Stomach (tissue), 8 donors: ENCODE measurements at regions not wholly inside any gene's neighbourhood (a gene's known extent, or its start where the extent isn't known, plus 50 kb on each side); places are given as distances from the start of the nearest gene placed in this dataset.

Experiments
- DNase-seq, 2 donors: peaks; one replicate each; pipeline versions ENCODE4 v3.0.0 to v3.0.0-alpha.2; 2013 to 2019
- H3K27ac ChIP-seq, 5 donors: fragments of 200-600 bp in 4 of 5; sonication (generic) in 4 of 5; one replicate each; pipeline ENCODE4 v1.5.1; 2013 to 2019; ENCODE audit warnings: mild to moderate bottlenecking in 1 of 5, moderate library complexity in 1 of 5
- H3K27me3 ChIP-seq, 3 donors: fragments of 200-600 bp; sonication (generic); one replicate each; pipeline ENCODE4 v1.5.1; 2017 to 2019; ENCODE audit warnings: mixed run types in 1 of 3
- H3K36me3 ChIP-seq, 4 donors: fragments of 200-600 bp; sonication (generic); 1 replicate in 3 of 4; 2 replicates in 1 of 4; pipeline ENCODE4 v1.5.1; 2016 to 2019
- H3K4me1 ChIP-seq, 4 donors: fragments of 200-600 bp; sonication (generic); one replicate each; pipeline ENCODE4 v1.5.1; 2016 to 2019
- H3K4me3 ChIP-seq, 4 donors: fragments of 200-600 bp; sonication (generic) in 3 of 4; one replicate each; pipeline ENCODE4 v1.5.1; 2016 to 2019; ENCODE audit warnings: mild to moderate bottlenecking in 1 of 4
- H3K9me3 ChIP-seq, 4 donors: fragments of 200-600 bp; sonication (generic); one replicate each; pipeline ENCODE4 v1.5.1; 2016 to 2019
- CTCF ChIP-seq, 7 experiments: fragments of 450-650 bp in 4 of 7; fragments of 200-600 bp in 3 of 7; sonication (generic) in 3 of 7; IDR thresholded peaks; one replicate each; pipeline ENCODE4 v1.5.1; 2016 to 2019; ENCODE audit warnings: antibody characterized with exemption in 7 of 7, control low read depth in 2 of 7, mild to moderate bottlenecking in 1 of 7
- EP300 ChIP-seq: sonication (generic); formaldehyde crosslinking; IDR thresholded peaks from one replicate; pipeline ENCODE4 v1.6.1; 2017; ENCODE audit warnings: antibody characterized with exemption
- POLR2A ChIP-seq, 4 donors: fragments of 450-650 bp; IDR thresholded peaks; one replicate each; pipeline ENCODE4 v1.6.1; 2016; ENCODE audit warnings: antibody characterized with exemption in 4 of 4, control low read depth in 2 of 4, mild to moderate bottlenecking in 1 of 4, moderate library complexity in 1 of 4
- POLR2AphosphoS5 ChIP-seq, 3 donors: sonication (generic); formaldehyde crosslinking; IDR thresholded peaks; one replicate each; pipeline ENCODE4 v1.6.1; 2016; ENCODE audit warnings: antibody characterized with exemption in 3 of 3
- WGBS, 5 donors: extraction: QIAGEN DNeasy Blood & Tissue Kit in 3 of 5; methylation state at CpG; one replicate each; pipeline versions ENCODE4 v1.1.5 to v1.1.7; 2013 to 2018; 5-methylcytosine and 5-hydroxymethylcytosine counted together
- intact Hi-C: fragments of 100-400 bp; cut with DNase I; formaldehyde crosslinking; loops from one replicate; pipeline ENCODE4 v1.15.1; 2023; ENCODE audit warnings: low total_unique reads
- donor health status: healthy with polysubstance abuse.
- donor health status: Bipolar disorder and iron deficiency.
- donor health status: healthy.

GRCh38 chr13:39269411-39269810, 231.2 kb downstream of the NHLRC3 start:
- Histone ChIP-seq H3K27ac (no peak overlapping the region), H3K36me3 (no peaks in the 10 kb centered on the region), H3K9me3 (no peaks in the 10 kb centered on the region), H3K4me3 (no peak overlapping the region), H3K4me1 (peaks cover 0 to 4% (median 0%) of the 10 kb centered on the region in 4 donors), H3K27me3 (no peaks in the 10 kb centered on the region)
- intact Hi-C loops = loop anchor here (10.0 kb wide), 1 partner anchor 345 kb away; no protein-coding TSS in a partner anchor
- DNase-seq = no peak
- no peak for TF ChIP-seq POLR2A (IDR thresholded peaks at IDR 0.05)
- no peak for TF ChIP-seq CTCF (IDR thresholded peaks at IDR 0.05)
- TF ChIP-seq POLR2AphosphoS5 (IDR thresholded peaks at IDR 0.05) = no peak
- WGBS, 5 donors = 76 to 89% (median 81%) methylated on average over 1 of the region's 1 CpG

- Histone ChIP-seq H3K4me3 (no peak overlapping the region), H3K4me1 (peaks cover 0 to 6% (median 0%) of the 10 kb centered on the region in 4 donors), H3K9me3 (no peaks in the 10 kb centered on the region), H3K27ac (no peak overlapping the region), H3K36me3 (no peaks in the 10 kb centered on the region), H3K27me3 (no peaks in the 10 kb centered on the region)
- TF ChIP-seq POLR2A (IDR thresholded peaks at IDR 0.05) (no peak), EP300 (no peak), POLR2AphosphoS5 (IDR thresholded peaks at IDR 0.05) (no peak)
- 44 to 65% (median 48%) methylated on average over 1 of the region's 1 CpG for WGBS, 5 donors
- DNase-seq = peak in 1 of 2 donors; percentile 50
- intact Hi-C loops = no loop called here
Observed at GRCh38 chr13:39272994-39273393, 234.7 kb downstream of the NHLRC3 start.

- no peaks in the 10 kb centered on the region for H3K36me3 ChIP-seq
- intact Hi-C loops = no loop called here
- no peaks in the 10 kb centered on the region for H3K27me3 ChIP-seq
- H3K9me3 ChIP-seq = no peaks in the 10 kb centered on the region
- H3K4me1 ChIP-seq = peaks cover 0 to 6% (median 0%) of the 10 kb centered on the region in 4 donors
- DNase-seq = peak; percentile 33 to 51
- WGBS, 5 donors = 15 to 53% (median 29%) methylated on average over 6 of the region's 6 CpGs
- TF ChIP-seq CTCF (IDR thresholded peaks at IDR 0.05) (peak in 1 of 7 experiments; percentile 38), EP300 (no peak)
- H3K4me3 ChIP-seq = no peak overlapping the region
- no peak overlapping the region for H3K27ac ChIP-seq
Observed at GRCh38 chr13:39273953-39274738, 235.9 kb downstream of the NHLRC3 start.

DNA sequence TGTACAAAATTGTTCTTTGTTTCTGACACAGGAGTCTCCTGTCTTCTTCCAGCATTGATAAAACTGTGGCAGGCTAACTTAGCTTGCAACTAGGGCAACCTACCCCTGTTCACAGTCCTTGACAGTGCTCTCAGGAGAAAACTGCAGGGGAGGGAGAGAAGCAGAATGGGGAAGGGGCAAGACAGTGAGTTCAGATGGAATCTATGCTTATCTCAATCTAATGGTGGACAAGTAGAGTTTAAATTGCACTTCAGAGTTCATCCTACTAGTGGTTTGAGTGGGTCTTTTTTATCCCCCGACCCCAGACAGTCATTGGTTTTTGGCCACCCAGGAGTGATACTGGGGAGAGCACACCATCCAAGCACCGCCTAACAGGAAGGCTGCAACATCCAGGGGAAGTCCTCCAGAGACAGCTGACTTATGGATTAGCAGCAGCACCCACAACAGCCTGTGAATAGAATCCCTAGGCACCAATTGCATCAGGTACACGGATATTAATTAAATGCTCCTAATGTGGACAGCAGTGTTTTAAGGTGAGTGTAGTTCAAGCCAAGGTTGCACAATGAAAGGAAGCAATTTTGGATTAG, 236.6 kb downstream of the NHLRC3 start:
- no peak for TF ChIP-seq EP300
- no peak for TF ChIP-seq POLR2A (IDR thresholded peaks at IDR 0.05)
- TF ChIP-seq CTCF (IDR thresholded peaks at IDR 0.05) = no peak
- TF ChIP-seq POLR2AphosphoS5 (IDR thresholded peaks at IDR 0.05) = no peak
- 83 to 100% (median 90%) methylated on average over 3 of the region's 3 CpGs for WGBS, 5 donors
- Histone ChIP-seq H3K27me3 (no peaks in the 10 kb centered on the region), H3K4me1 (peaks cover 0 to 6% (median 0%) of the 10 kb centered on the region in 4 donors), H3K9me3 (no peaks in the 10 kb centered on the region), H3K36me3 (no peaks in the 10 kb centered on the region), H3K4me3 (no peak overlapping the region), H3K27ac (no peak overlapping the region)
- no peak for DNase-seq
- intact Hi-C loops = no loop called here

- Histone ChIP-seq H3K27me3 (no peaks in the 10 kb centered on the region), H3K36me3 (no peaks in the 10 kb centered on the region), H3K4me3 (no peak overlapping the region), H3K9me3 (no peaks in the 10 kb centered on the region), H3K4me1 (peaks cover 0 to 18% (median 8%) of the 10 kb centered on the region in 4 donors), H3K27ac (no peak overlapping the region)
- TF ChIP-seq POLR2A (IDR thresholded peaks at IDR 0.05) = no peak
- no peak for TF ChIP-seq POLR2AphosphoS5 (IDR thresholded peaks at IDR 0.05)
- TF ChIP-seq EP300 = no peak
- TF ChIP-seq CTCF (IDR thresholded peaks at IDR 0.05) = no peak
- intact Hi-C loops = no loop called here
- 66 to 80% (median 78%) methylated on average over 2 of the region's 2 CpGs for WGBS, 5 donors
- DNase-seq = no peak
Observed at GRCh38 chr13:39279077-39279476, 240.8 kb downstream of the NHLRC3 start.
